ENCODE measurements at regions not wholly inside any gene's neighbourhood (a gene's known extent, or its start where the extent isn't known, plus 50 kb on each side); places are given as distances from the start of the nearest gene placed in this dataset.

DNA sequence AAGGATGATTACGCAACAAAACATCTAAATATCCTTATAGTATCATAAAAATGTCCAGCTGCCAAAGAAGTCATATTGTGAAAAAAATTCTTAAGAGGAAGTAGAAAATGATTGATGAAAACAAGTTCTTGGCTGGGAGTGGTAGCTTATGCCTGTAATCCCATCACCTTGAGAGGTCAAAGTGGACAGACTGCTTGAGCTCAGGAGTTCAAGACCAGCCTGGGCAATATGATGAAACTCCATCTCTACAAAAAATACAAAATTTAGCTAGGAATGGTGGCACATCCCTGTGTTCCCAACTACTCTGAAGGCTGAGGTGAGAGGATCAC, 577.6 kb downstream of the KLHL13 start:
- Histone ChIP-seq H4K8ac (replicated peaks; ENCODE audit: insufficient read length, low read depth, low read length) (no peak overlapping the region), H2BK15ac (ENCODE audit: low read depth, low read length) (no peak overlapping the region), H3K23ac (ENCODE audit: insufficient read length, low read depth, low read length) (no peak overlapping the region), H3K56ac (ENCODE audit: insufficient read length, low read depth, low read length) (no peak overlapping the region), H4K91ac (ENCODE audit: insufficient read length, low read depth, low read length) (no peak overlapping the region), H3K4me1 (ENCODE audit: insufficient read depth, low read length) (no peaks in the 10 kb centered on the region), H3K4ac (ENCODE audit: low read depth, low read length) (no peak overlapping the region), H3K9ac (ENCODE audit: extremely low read depth, insufficient read length, low read length) (no peak overlapping the region), H3K79me1 (ENCODE audit: insufficient read depth, low read depth, low read length, poor library complexity, severe bottlenecking) (no peaks in the 10 kb centered on the region), H3K9me3 (ENCODE audit: control insufficient read depth, low read depth, low read length) (peaks cover 11% of the 10 kb centered on the region), H4K5ac (ENCODE audit: insufficient read length, low read depth, low read length) (no peak overlapping the region), H2AFZ (ENCODE audit: low read length) (no peak overlapping the region), H2BK20ac (ENCODE audit: low read depth, low read length, poor library complexity, severe bottlenecking) (no peak overlapping the region), H3K4me2 (ENCODE audit: insufficient read depth, insufficient read length, low read length) (no peak overlapping the region), H3T11ph (ENCODE audit: low read length) (no peak overlapping the region), H3K27me3 (ENCODE audit: insufficient read depth, low read length) (no peaks in the 10 kb centered on the region), H3K18ac (ENCODE audit: insufficient read length, low read depth, low read length) (no peak overlapping the region), H3K23me2 (ENCODE audit: insufficient read length, low read depth, low read length, poor library complexity, severe bottlenecking) (no peaks in the 10 kb centered on the region), H3K79me2 (ENCODE audit: insufficient read depth, low read length) (no peaks in the 10 kb centered on the region), H4K20me1 (ENCODE audit: control insufficient read depth, insufficient read depth, insufficient read length) (no peaks in the 10 kb centered on the region), H2BK5ac (ENCODE audit: insufficient read length, low read length) (no peak overlapping the region), H2BK12ac (ENCODE audit: insufficient read length, low read depth, low read length) (no peak overlapping the region), H2AK5ac (ENCODE audit: insufficient read length, low read length) (no peak overlapping the region), H3K14ac (ENCODE audit: insufficient read depth, low read length) (no peak overlapping the region), H2BK120ac (ENCODE audit: low read depth, low read length, poor library complexity, severe bottlenecking) (no peak overlapping the region), H3K27ac (ENCODE audit: insufficient read length, low read depth, low read length) (no peak overlapping the region)
- Mint-ChIP-seq H3K9me3 (peaks cover 2 to 45% of the 10 kb centered on the region in 2 experiments; a peak in 4 of 5 replicates), H3K27me3 (ENCODE audit: low read depth) (no peaks in the 10 kb centered on the region), H3K4me1 (no peaks in the 10 kb centered on the region), H3K36me3 (ENCODE audit: insufficient read depth in 1 of 3, low read depth in 3 of 3) (peaks cover 0 to 2% (median 0%) of the 10 kb centered on the region in 3 experiments; a peak in 2 of 7 replicates), H3K4me3 (no peak overlapping the region), H3K27ac (no peak overlapping the region)
- DNase-seq: no peak
- TF ChIP-seq CTCF (conservative IDR thresholded peaks at IDR 0.05): no peak
- WGBS (ENCODE audit: extremely low coverage, insufficient read length, low lambda C conversion rate): 100% methylated on average over 1 of the region's 1 CpG
